SK-N-SH treated with all-trans-retinoic acid at 6 μM for 48 hours (cell line): ENCODE measurements at regions not wholly inside any gene's neighbourhood (a gene's known extent, or its start where the extent isn't known, plus 50 kb on each side); places are given as distances from the start of the nearest gene placed in this dataset.

Experiments used
- BACH2 ChIP-seq: fragments of 250-450 bp; sonication (Bioruptor Pico); IDR thresholded peaks from 2 replicates; pipeline ENCODE4 v1.9.0; 2021; ENCODE audit warnings: mild to moderate bottlenecking, borderline replicate concordance
- RARB ChIP-seq: fragments of 250-450 bp; sonication (Bioruptor Pico); IDR thresholded peaks from 2 replicates; pipeline ENCODE4 v1.8.0; 2021; ENCODE audit warnings: mild to moderate bottlenecking, moderate library complexity
- ZNF565 ChIP-seq: fragments of 450-650 bp; formaldehyde crosslinking; conservative IDR thresholded peaks from 2 replicates; pipeline ENCODE4 v1.5.0; 2020; ENCODE audit warnings: low read depth, mild to moderate bottlenecking, moderate library complexity
- TF ChIP-seq, protein P1 (sequence below): fragments of 250-450 bp; sonication (Bioruptor Pico); IDR thresholded peaks from 2 replicates; pipeline ENCODE4 v1.5.1; 2020; ENCODE audit warnings: low read depth, mild to moderate bottlenecking, moderate library complexity
- TF ChIP-seq, protein P2 (sequence below): fragments of 250-450 bp; sonication (Bioruptor Pico); IDR thresholded peaks from 2 replicates; pipeline ENCODE4 v1.5.1; 2021; ENCODE audit warnings: mild to moderate bottlenecking, moderate library complexity

DNA sequence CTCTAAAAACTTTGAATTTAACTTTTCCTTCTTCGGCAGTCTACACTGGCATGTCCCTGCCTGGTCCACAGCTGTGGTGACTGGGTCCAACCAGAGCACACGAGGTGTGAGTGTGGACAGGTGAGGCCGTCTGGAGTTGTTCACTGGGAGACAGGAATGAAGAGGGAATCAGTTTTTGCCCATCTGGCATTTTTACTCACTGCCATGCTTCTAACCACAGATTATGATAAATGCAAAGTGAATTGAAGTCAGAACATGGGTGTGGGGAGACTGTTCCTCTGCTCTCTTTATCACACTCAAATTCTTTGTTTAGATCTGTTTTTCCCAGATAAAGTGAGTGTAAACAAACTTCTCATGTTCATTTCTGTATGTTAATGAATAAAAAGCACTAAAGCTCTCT, 54.7 kb upstream of the PIEZO2 start:
- TF ChIP-seq ZNF565 (CRISPR knock-in tag) (no peak), BACH2 (CRISPR knock-in tag) (no peak), RARB (CRISPR knock-in tag) (no peak)
- TF ChIP-seq, protein P1, sequence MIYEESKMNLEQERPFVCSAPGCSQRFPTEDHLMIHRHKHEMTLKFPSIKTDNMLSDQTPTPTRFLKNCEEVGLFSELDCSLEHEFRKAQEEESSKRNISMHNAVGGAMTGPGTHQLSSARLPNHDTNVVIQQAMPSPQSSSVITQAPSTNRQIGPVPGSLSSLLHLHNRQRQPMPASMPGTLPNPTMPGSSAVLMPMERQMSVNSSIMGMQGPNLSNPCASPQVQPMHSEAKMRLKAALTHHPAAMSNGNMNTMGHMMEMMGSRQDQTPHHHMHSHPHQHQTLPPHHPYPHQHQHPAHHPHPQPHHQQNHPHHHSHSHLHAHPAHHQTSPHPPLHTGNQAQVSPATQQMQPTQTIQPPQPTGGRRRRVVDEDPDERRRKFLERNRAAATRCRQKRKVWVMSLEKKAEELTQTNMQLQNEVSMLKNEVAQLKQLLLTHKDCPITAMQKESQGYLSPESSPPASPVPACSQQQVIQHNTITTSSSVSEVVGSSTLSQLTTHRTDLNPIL (CRISPR knock-in tag): no peak
- TF ChIP-seq, protein P2, sequence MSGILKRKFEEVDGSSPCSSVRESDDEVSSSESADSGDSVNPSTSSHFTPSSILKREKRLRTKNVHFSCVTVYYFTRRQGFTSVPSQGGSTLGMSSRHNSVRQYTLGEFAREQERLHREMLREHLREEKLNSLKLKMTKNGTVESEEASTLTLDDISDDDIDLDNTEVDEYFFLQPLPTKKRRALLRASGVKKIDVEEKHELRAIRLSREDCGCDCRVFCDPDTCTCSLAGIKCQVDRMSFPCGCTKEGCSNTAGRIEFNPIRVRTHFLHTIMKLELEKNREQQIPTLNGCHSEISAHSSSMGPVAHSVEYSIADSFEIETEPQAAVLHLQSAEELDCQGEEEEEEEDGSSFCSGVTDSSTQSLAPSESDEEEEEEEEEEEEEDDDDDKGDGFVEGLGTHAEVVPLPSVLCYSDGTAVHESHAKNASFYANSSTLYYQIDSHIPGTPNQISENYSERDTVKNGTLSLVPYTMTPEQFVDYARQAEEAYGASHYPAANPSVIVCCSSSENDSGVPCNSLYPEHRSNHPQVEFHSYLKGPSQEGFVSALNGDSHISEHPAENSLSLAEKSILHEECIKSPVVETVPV: no peak
